ENCODE measurements at regions not wholly inside any gene's neighbourhood (a gene's known extent, or its start where the extent isn't known, plus 50 kb on each side); places are given as distances from the start of the nearest gene placed in this dataset.

GRCh38 chr1:55712148-55712547 is 497.0 kb upstream of the USP24 start:
- in situ Hi-C loops (cut with MboI): no loop called here
- WGBS (ENCODE audit: insufficient coverage, insufficient replicate concordance, low lambda C conversion rate, missing lambda C conversion rate): 28% methylated on average over 6 of the region's 6 CpGs

More at GRCh38 chr1:55712148-55712547, 497.0 kb upstream of the USP24 start:
- H4K20me1 ChIP-seq (ENCODE audit: control insufficient read depth, insufficient read depth): no peaks in the 10 kb centered on the region
- ChIA-PET CTCF (no interaction called here), SMC1A (ENCODE audit: uncharacterized antibody, unreplicated experiment) (no interaction called here), POLR2A (no interaction called here), RAD21 (ENCODE audit: unreplicated experiment) (no interaction called here)
- no TSS peak for BruUV-seq (replicated peaks)
- no peak overlapping the region for H3K9ac ChIP-seq (ENCODE audit: control insufficient read depth, insufficient read depth, low read length)
- no peaks in the 10 kb centered on the region for H3K79me2 ChIP-seq (ENCODE audit: control insufficient read depth, insufficient read depth, low read length)
- no peaks in the 10 kb centered on the region; a peak in 1 of 4 replicates for H3K27me3 ChIP-seq (replicated peaks in 1 of 2; ENCODE audit: control insufficient read depth in 2 of 2, insufficient read depth in 2 of 2, low read length in 1 of 2)
- intact Hi-C loops (cut with micrococcal nuclease; ENCODE audit: unreplicated experiment): no loop called here
- H3K27ac ChIP-seq (ENCODE audit: control insufficient read depth, insufficient read depth): no peak overlapping the region
- no peak overlapping the region for H3K4me3 ChIP-seq
- TF ChIP-seq FOS (IDR thresholded peaks at IDR 0.05; ENCODE audit: borderline replicate concordance, extremely low read depth, insufficient read length) (no peak), HDGF (IDR thresholded peaks at IDR 0.05) (no peak), PRDM15 (CRISPR knock-in tag; IDR thresholded peaks at IDR 0.05) (no peak), CREB1 (IDR thresholded peaks at IDR 0.05; ENCODE audit: low read depth) (no peak), FOXM1 (IDR thresholded peaks at IDR 0.05; ENCODE audit: low read depth, low read length) (no peak), SRF (IDR thresholded peaks at IDR 0.05; ENCODE audit: low read depth in 2 of 2, low read length in 2 of 2) (no peak), MXI1 (IDR thresholded peaks at IDR 0.05; ENCODE audit: low read depth, low read length) (no peak), SPI1 (IDR thresholded peaks at IDR 0.05; ENCODE audit: borderline replicate concordance, insufficient read depth, low read depth, low read length) (no peak), POLR2A (IDR thresholded peaks at IDR 0.05; ENCODE audit: low read depth, low read length) (no peak), CBFB (IDR thresholded peaks at IDR 0.05; ENCODE audit: low read depth) (no peak), ZBED1 (IDR thresholded peaks at IDR 0.05; ENCODE audit: borderline replicate concordance) (no peak), JUNB (IDR thresholded peaks at IDR 0.05) (no peak), POU2F2 (IDR thresholded peaks at IDR 0.05; ENCODE audit: borderline replicate concordance, low read depth, low read length) (no peak), ATF2 (IDR thresholded peaks at IDR 0.05; ENCODE audit: low read length) (no peak), TARDBP (IDR thresholded peaks at IDR 0.05; ENCODE audit: borderline replicate concordance) (no peak), ZBTB11 (CRISPR knock-in tag; IDR thresholded peaks at IDR 0.05) (no peak), PAX8 (IDR thresholded peaks at IDR 0.05) (no peak), YY1 (IDR thresholded peaks at IDR 0.05; ENCODE audit: low read depth, low read length) (no peak), NR2C1 (IDR thresholded peaks at IDR 0.05) (no peak)
- ATAC-seq (no peak), DNase-seq (ENCODE audit: low read depth, low spot score) (no peak), FAIRE-seq (no peak)
- H3K4me2 ChIP-seq (ENCODE audit: control insufficient read depth, insufficient read depth): no peak overlapping the region
- H2AFZ ChIP-seq (ENCODE audit: control insufficient read depth, low read depth, low read length): no peak overlapping the region
- no peaks in the 10 kb centered on the region for H3K36me3 ChIP-seq (ENCODE audit: control insufficient read depth in 2 of 2, insufficient read depth in 2 of 2, low read length in 1 of 2)
- no peaks in the 10 kb centered on the region for H3K9me3 ChIP-seq (replicated peaks; ENCODE audit: control insufficient read depth, insufficient read depth, low read length)
- no peaks in the 10 kb centered on the region for H3K4me1 ChIP-seq (ENCODE audit: control insufficient read depth, insufficient read depth, low read length)
